ENCODE measurements at regions not wholly inside any gene's neighbourhood (a gene's known extent, or its start where the extent isn't known, plus 50 kb on each side); places are given as distances from the start of the nearest gene placed in this dataset.

GRCh38 chr4:188612659-188613058 is 473.4 kb downstream of the TRIML1 start:
- Histone ChIP-seq H3K9me3 (ENCODE audit: control insufficient read depth, insufficient read depth, low read length) (peaks cover under 1% of the 10 kb centered on the region; the same call in 1 of the 2 replicates), H4K20me1 (ENCODE audit: control insufficient read depth, insufficient read depth, low read depth, low read length) (no peaks in the 10 kb centered on the region), H3K27ac (ENCODE audit: low read depth, low read length) (no peak overlapping the region), H3K4me1 (ENCODE audit: control insufficient read depth, low read length) (no peaks in the 10 kb centered on the region), H3K4me3 (ENCODE audit: low read length) (no peak overlapping the region), H3K27me3 (ENCODE audit: control insufficient read depth, low read length) (no peaks in the 10 kb centered on the region), H3K36me3 (ENCODE audit: control insufficient read depth, low read length) (no peaks in the 10 kb centered on the region), H3K79me2 (ENCODE audit: control insufficient read depth, low read length) (no peaks in the 10 kb centered on the region), H3K9me2 (replicated peaks; ENCODE audit: control insufficient read depth, low read length) (no peaks in the 10 kb centered on the region), H3K4me2 (ENCODE audit: low read length) (no peak overlapping the region), H3F3A (ENCODE audit: control insufficient read depth, insufficient read depth) (no peaks in the 10 kb centered on the region)
- TF ChIP-seq EZH2phosphoT487 (IDR thresholded peaks at IDR 0.05; ENCODE audit: borderline replicate concordance, low read length) (no peak), CTCF (IDR thresholded peaks at IDR 0.05; ENCODE audit: low read depth, low read length, poor library complexity, severe bottlenecking) (no peak)

GRCh38 chr4:188613976-188614375 is 474.7 kb downstream of the TRIML1 start:
- H3K4me2 ChIP-seq (ENCODE audit: low read length): no peak overlapping the region
- H4K20me1 ChIP-seq (ENCODE audit: control insufficient read depth, insufficient read depth, low read depth, low read length): no peaks in the 10 kb centered on the region
- H3K36me3 ChIP-seq (ENCODE audit: control insufficient read depth, low read length): no peaks in the 10 kb centered on the region
- no peaks in the 10 kb centered on the region for H3F3A ChIP-seq (ENCODE audit: control insufficient read depth, insufficient read depth)
- no peak overlapping the region for H3K4me3 ChIP-seq (ENCODE audit: low read length)
- no peaks in the 10 kb centered on the region for H3K9me2 ChIP-seq (replicated peaks; ENCODE audit: control insufficient read depth, low read length)
- H3K27me3 ChIP-seq (ENCODE audit: control insufficient read depth, low read length): no peaks in the 10 kb centered on the region
- H3K79me2 ChIP-seq (ENCODE audit: control insufficient read depth, low read length): no peaks in the 10 kb centered on the region
- H3K27ac ChIP-seq (ENCODE audit: low read depth, low read length): no peak overlapping the region
- H3K9me3 ChIP-seq (ENCODE audit: control insufficient read depth, insufficient read depth, low read length): peaks cover 2% of the 10 kb centered on the region; the same call in 1 of the 2 replicates
- TF ChIP-seq EZH2phosphoT487 (IDR thresholded peaks at IDR 0.05; ENCODE audit: borderline replicate concordance, low read length): no peak
- no peak for TF ChIP-seq CTCF (IDR thresholded peaks at IDR 0.05; ENCODE audit: low read depth, low read length, poor library complexity, severe bottlenecking)
- H3K4me1 ChIP-seq (ENCODE audit: control insufficient read depth, low read length): no peaks in the 10 kb centered on the region

GRCh38 chr4:188619456-188620149 is 480.4 kb downstream of the TRIML1 start:
- H3K4me2 ChIP-seq (ENCODE audit: low read length): no peak overlapping the region
- TF ChIP-seq EZH2phosphoT487 (IDR thresholded peaks at IDR 0.05; ENCODE audit: borderline replicate concordance, low read length) (no peak), CTCF (IDR thresholded peaks at IDR 0.05; ENCODE audit: low read depth, low read length, poor library complexity, severe bottlenecking) (no peak)
- H3K27me3 ChIP-seq (ENCODE audit: control insufficient read depth, low read length): no peaks in the 10 kb centered on the region

More at GRCh38 chr4:188619456-188620149, 480.4 kb downstream of the TRIML1 start:
- H3K9me3 ChIP-seq (ENCODE audit: control insufficient read depth, insufficient read depth, low read length): peaks cover 2% of the 10 kb centered on the region; the same call in 1 of the 2 replicates
- no peaks in the 10 kb centered on the region for H3K79me2 ChIP-seq (ENCODE audit: control insufficient read depth, low read length)
- H3K27ac ChIP-seq (ENCODE audit: low read depth, low read length): no peak overlapping the region
- no peaks in the 10 kb centered on the region for H3F3A ChIP-seq (ENCODE audit: control insufficient read depth, insufficient read depth)
- no peaks in the 10 kb centered on the region for H3K4me1 ChIP-seq (ENCODE audit: control insufficient read depth, low read length)
- H4K20me1 ChIP-seq (ENCODE audit: control insufficient read depth, insufficient read depth, low read depth, low read length): no peaks in the 10 kb centered on the region
- H3K36me3 ChIP-seq (ENCODE audit: control insufficient read depth, low read length): no peaks in the 10 kb centered on the region
- H3K4me3 ChIP-seq (ENCODE audit: low read length): no peak overlapping the region
- H3K9me2 ChIP-seq (replicated peaks; ENCODE audit: control insufficient read depth, low read length): no peaks in the 10 kb centered on the region

Data from DOHH2 (cell line).